HG02759 (cell line): ENCODE measurements at regions not wholly inside any gene's neighbourhood (a gene's known extent, or its start where the extent isn't known, plus 50 kb on each side); places are given as distances from the start of the nearest gene placed in this dataset.
"Not testable (repeated sequence)": the region's sequence is repeated elsewhere in the genome, so short reads cannot be mapped to it uniquely, and the experiment has no call there.

Experiments used
- ATAC-seq: cut with Tn5 transposase; IDR thresholded peaks from one replicate; pipeline ENCODE4 v1.9.1; 2021; ENCODE audit warnings: mild to moderate bottlenecking, moderate library complexity; ENCODE audit not compliant: unreplicated experiment

GRCh38 chr5:62077823-62078550, 228.0 kb upstream of the KIF2A start:
- no peak for ATAC-seq

- no peak for ATAC-seq
Observed at GRCh38 chr5:62082370-62082801, 223.6 kb upstream of the KIF2A start.

DNA sequence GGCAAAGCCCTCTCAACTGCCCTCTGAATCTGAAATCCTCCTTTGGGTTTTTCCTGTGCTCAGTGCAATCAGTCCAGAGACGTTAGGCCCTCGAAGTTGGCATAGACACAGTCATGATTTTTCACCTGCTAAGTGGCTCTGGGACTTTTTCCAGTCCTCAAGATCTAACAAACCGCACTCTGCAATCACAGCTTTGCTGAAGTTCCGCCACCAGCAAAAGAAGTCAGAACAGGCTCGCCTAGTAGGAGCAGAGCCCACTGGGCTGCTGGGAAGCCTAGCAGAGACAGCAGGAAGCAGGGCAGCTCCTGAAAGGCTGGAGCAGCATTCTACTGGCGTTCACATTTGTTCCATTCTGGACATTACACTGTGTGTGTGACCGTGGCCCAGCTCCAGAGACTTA, 222.8 kb upstream of the KIF2A start:
- no peak for ATAC-seq

DNA sequence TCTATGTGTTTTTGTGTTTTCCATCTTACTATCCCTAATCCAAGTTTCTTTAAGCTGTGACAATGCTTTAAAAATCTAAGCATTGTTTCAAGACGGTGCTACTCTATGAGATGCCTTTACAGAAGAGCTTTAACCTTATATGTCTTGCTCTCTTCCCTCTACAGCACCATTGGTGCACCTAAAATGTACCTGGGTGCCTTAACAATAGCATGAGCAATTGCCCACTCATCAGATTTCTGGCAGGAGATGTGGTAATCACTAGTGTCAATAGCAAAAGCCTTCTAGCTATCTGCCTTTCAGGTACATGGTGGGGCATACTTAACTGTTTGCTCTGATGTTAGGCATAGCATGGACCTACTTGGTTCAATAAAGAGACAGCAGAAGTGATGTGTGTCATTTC, 222.3 kb upstream of the KIF2A start:
- ATAC-seq = no peak

- ATAC-seq = no peak
Observed at GRCh38 chr5:62084391-62084790, 221.6 kb upstream of the KIF2A start.

GRCh38 chr5:62090953-62091352, 215.1 kb upstream of the KIF2A start:
- no peak for ATAC-seq

DNA sequence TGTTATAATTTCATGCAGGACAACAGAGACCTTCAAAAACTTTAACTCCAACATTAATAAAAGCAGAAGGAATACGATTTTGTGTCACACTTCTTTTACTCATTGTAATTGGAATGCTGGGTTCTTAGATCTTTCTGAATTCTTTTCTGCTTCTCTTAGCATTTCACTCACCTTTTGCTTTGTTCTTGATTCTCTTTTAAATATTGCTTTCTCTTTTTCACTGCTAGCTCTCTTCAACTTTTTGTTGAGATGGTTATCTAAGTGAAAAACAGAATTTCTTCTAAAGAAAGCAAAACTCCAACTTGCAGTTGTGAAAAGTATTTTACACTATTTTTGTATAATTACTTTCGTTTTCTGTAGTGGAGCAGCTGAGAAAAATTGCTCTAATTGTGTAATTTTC, 212.6 kb upstream of the KIF2A start:
- ATAC-seq = no peak

DNA sequence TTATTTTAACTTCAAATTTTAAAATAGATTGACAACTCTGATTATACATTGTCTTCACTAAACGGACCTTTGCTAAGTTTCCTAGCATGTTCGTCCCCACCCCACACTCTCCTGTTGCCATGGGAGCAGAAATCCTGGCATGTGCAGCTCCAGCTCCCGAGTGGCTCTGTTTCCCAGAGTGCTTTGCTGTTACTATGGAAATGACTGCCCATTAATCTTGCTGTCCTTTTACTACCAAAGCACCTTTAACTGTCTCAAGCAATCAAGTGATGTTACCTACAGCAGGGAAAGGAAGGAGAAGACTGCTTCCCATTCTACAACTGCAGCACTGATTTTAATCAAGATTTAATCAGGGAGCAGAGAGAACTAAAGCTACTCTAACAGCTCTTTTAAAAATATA, 212.0 kb upstream of the KIF2A start:
- no peak for ATAC-seq

GRCh38 chr5:62097361-62097760, 208.6 kb upstream of the KIF2A start:
- ATAC-seq = no peak

- ATAC-seq = no peak
Observed at GRCh38 chr5:62100201-62100600, 205.8 kb upstream of the KIF2A start.

DNA sequence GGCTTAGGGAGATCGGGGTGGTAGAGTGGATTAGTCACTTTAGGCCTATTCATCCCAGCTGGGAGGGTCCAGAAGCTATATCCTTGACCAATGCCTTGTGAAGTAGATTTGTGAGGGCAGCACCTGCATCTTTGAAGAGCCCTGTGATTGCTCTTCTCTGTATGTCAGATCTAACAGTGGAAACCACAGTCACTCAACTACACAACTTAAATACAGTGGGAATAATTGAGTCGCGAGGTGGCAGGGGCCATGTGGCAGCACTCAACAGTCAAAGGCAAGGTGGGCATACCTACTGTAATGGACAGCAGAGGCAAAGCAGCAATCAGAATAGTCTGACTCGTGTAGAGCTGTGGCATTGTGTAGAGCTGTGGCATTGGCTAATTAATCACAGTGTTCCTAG, 202.1 kb upstream of the KIF2A start:
- not testable (repeated sequence) for ATAC-seq

GRCh38 chr5:62111428-62111827, 194.6 kb upstream of the KIF2A start:
- ATAC-seq = no peak

- no peak for ATAC-seq
Observed at GRCh38 chr5:62112689-62113228, 193.2 kb upstream of the KIF2A start.

GRCh38 chr5:62115014-62115413, 191.0 kb upstream of the KIF2A start:
- ATAC-seq = no peak

GRCh38 chr5:62124266-62124665, 181.7 kb upstream of the KIF2A start:
- no peak for ATAC-seq

DNA sequence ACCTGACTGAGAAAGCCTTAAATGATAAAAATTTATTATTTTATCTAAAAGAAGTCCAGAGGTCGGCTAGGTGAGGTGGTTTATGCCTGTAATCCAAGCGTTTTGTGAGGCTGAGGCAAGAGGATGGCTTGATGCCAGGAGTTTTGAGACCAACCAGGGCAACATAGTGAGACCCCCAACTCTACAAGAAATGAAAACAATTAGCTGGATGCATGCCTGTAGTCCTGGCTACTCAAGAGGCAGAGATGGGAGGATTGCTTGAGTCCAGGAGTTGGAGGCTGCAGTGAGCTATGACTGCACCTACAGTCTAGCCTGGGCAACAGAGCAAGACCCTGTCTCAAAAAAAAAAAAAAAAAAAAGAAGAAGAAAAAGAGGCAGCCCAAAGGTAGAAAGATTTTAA, 179.9 kb upstream of the KIF2A start:
- ATAC-seq = no peak

DNA sequence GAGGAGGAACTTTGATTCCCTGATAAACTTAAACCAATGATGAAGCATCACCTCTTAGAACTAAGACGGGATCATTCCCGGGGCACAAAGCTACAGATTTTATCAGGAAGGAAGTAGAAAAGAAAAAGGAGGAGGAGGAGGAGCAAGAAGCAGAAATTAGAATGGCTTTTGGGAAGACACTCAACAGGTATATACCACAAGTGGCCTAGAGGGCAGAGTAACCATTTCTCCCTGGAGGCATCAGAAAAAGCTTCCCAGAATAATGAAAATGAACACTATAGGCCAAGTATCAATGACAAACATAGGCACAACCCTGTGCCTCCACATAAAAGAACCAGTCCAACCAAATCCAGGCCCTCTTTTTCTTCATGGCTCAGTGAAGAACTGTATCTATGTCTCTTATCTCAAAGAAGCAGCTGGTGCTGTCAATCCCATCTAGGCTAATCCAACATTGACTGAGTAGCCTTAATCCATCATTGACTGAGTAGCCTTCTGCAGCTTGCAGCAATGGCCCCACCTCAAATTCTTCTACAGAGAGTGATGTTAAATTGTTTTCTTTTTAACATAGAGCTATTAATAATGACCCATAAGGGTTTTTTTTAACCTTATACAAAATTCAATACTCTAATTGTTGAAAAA, 178.8 kb upstream of the KIF2A start:
- no peak for ATAC-seq

DNA sequence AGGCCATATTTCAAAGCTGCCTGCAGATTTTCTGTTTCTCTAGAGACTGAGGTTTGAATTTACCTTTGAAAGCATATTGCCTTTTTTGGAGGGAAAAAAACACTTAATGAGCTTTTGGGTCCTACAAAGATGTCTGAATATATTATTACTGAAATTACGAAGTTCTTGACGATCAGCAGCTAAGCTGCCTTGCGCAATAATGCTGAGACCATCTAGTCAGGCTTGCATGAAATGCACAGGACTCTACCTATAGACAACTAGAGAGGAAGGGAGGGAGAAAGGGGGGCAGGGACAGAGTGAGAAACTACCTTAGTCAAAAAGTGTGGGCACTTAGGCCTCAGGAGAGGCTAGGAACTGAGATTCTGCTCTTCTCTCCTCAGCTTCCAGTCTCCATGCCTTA, 175.9 kb upstream of the KIF2A start:
- no peak for ATAC-seq

- no peak for ATAC-seq
Observed at GRCh38 chr5:62132276-62132675, 173.7 kb upstream of the KIF2A start.

DNA sequence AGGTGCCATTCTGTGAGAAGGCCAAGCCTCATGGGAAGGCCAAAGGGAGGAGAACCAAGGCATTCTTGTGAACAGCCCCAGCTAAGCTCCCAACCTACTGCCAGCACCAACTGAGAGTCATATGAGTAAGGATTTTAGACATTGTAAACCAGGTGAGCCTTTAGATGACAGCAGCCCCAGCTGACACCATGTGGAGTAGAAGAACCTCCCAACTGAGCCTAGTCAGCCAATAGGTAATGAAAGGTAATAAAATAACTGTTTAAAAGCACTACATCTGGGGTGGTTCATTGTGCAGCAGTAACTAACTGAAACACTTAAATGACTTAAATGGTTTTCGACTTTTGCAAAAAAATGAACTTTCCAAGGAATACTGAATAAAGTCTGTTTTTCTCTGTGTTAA, 172.6 kb upstream of the KIF2A start:
- no peak for ATAC-seq

GRCh38 chr5:62134811-62135210, 171.2 kb upstream of the KIF2A start:
- ATAC-seq = no peak

GRCh38 chr5:62137628-62138027, 168.4 kb upstream of the KIF2A start:
- no peak for ATAC-seq
